NOMO-1 treated with dmso at 0.1 percent for 144 hours (cell line): ENCODE measurements at regions not wholly inside any gene's neighbourhood (a gene's known extent, or its start where the extent isn't known, plus 50 kb on each side); places are given as distances from the start of the nearest gene placed in this dataset.

Experiments
- DNase-seq: peaks from one replicate; lab custom pipeline; 2025; ENCODE audit not compliant: unreplicated experiment; lab: John Stamatoyannopoulos, UW

DNA sequence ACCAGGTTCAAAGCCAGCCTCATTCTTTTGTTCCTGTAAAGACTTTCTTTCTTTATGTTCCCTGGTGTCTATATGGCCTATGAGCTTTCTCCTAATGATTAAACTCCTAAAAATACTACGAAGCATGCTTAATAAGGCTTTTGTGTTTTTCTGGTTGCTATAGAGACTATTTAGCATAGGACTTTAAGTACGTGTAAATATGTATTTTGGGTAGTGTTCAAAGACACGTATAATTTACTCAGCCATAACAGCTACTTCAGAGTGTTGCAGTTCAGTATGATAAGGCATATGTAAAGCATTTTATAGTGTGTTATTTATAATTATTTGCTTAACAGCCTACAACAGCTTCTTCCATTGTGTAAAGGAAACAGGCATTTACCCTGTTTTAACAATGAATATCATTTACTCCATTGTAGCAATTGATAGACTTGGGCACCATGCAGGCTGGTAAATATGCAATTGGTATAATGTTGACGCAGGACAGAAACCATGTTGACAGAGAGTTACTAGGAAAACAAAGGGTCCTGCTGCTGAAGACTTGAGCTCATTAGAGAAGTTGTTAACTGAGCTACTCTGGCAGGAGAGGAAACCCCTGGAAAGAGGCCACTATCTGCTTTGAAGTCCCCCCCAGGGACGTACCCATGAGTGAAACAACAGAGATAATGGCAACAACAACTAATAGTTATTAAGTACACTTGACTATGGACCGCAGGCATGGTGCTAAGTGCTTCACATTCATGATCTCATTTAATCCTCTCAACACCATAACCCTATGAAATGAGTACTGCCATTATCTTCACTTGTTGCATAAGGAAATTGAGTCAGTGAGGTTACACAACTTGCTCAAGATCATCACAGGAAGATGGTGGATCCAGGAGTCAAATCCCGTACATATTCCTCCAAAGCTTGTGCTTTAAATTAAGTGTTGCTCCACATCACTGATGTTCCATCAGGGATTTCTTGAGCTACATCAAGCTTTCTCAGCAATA lies 342.2 kb upstream of the DYNLRB2 start:
- DNase-seq, result no peak

DNA sequence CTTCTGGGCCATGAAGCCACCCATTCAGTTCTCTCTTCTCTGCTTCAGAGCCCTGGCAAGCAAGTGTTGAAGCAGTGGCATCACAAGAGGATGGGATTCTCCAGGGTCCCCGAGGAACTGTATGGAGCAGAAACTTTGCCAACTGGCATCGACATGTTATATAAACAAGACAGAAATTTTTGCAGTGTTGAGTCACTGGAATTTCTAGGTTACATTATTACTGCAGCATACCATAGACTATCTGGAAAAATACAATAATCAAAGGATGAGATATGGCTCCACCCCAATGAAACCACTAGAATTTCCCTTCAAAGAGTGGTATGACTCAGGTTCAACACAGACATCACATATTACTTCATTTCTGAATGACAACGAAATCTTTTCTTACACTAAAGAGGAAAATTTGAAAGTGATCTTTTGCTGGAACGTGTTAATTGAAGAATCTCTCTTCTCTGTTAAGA lies 343.0 kb upstream of the DYNLRB2 start:
- DNase-seq, result no peak

DNA sequence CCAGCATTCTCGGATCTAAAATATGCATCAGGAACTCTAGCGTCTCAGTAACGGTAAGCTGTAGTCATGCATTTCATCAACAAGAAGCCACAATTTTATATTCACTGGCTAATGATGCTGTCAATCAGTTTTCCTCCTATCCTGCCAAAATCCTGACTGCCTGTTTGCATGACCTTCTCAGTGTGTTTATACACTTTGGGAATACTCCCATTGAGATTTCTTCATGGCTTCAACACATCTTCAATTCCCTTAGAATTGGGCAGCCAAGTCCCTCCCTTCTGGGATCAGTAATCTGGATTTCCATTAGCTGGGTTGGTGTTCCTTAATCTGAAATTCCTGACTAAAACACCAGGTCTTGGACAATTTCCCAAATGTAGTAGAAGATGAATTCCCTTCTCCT lies 348.9 kb upstream of the DYNLRB2 start:
- no peak for DNase-seq

DNA sequence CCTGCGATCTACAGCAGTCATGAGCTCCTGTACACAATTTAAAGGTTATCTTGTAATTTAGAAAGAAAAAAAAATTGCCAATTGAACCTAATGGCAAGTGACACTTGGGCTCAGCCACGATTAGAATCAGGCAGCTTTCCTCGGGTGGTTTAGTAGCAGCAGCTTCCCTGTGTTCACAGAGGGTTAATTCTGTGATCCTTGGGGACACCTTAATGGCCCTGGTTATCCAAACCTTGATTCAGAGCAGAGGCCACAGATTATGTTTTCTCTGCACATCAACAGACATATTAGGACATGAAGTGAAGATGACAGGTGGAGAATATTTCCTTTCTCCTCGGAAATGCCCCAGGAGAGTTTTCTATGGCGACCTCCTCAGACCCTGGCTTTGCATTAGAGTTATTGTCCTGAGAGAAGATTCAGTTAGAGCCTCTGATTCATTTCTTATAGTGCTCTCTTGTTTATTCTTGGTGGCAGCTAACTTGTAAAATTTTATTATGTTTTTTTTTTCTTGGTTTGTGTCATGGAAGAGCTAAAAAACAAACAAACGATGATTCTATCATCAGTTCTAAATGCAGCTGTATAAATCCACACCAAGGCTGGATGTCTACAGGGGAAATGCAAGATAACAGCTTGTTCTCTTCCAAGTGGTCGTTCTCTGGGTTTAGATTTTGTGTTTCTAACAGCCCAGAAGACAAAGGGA lies 351.2 kb upstream of the DYNLRB2 start:
- no peak for DNase-seq

DNA sequence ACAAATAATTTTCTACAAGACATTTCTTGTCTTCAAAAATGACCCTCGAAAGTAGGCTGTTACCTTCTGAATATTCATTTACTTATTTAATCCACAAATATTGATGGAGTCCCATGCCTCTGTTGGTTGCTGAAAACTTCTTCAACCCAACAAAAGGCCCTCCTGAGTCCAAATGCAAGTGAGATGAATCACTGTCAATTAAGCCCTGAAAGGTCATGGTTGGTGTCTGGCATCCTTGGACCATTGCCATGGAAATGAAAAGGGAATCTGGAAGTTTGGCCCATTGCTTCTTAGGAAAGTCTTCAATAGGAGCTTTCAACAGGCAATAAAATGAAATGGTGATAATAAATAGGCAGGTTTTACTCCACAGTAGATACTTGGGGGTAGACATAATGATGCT lies 364.7 kb upstream of the DYNLRB2 start:
- DNase-seq, result no peak

DNA sequence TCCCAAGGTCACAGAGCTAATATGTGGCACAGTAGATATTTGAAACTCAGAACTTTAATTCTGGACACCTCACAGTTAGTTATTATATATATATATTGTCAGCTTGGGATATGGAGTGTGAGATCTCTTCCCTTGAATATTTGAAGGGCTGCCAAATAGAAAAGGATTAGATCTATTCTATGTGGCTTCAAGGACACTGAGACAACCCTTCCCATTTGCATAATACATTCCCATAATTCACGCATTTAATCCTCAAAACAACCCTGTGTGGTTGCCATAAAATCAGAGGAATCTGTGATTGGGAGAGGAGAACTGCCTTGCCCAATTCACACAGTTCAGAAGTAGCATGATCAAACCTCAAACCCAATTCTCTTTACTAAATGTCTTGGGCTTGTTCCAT lies 365.8 kb upstream of the DYNLRB2 start:
- DNase-seq, result no peak

DNA sequence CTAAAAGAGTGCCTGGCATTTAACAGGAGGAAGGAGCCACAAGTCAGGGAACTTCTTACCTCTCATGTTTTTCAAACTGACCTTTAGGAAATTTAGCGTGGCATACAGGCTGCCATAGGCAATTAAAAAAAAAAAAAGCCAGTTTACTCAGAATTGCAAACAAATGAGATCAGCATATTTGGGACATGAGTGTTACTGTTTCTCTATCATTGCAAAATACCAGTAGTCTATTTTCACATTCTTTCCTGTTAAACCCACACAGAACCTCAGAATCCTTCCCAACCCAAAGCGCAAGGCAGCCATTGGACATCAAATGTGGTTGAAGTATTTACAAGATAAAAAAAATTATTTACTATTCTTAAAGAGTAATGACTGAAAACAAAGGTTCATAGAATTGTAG lies 366.4 kb upstream of the DYNLRB2 start:
- DNase-seq, result no peak

DNA sequence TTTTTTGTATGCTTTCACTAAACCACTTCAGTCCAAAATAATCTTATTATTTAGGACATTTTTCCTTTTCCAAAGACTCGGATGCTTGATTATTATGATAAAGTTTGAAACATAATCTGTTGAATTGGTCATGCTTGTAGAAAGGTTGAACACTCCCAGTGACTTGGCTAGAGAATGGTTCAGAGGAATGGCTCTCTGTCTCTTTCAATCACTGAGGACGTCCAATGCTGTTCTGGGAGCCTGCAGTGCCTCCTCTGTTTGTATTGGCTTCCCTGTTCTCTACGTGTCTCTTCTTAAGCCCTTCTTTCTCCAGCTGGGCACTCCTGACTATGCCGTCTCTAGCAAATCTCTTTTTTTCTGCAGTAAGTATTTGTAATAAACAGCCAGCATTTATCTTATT lies 369.0 kb upstream of the DYNLRB2 start:
- DNase-seq, result no peak

DNA sequence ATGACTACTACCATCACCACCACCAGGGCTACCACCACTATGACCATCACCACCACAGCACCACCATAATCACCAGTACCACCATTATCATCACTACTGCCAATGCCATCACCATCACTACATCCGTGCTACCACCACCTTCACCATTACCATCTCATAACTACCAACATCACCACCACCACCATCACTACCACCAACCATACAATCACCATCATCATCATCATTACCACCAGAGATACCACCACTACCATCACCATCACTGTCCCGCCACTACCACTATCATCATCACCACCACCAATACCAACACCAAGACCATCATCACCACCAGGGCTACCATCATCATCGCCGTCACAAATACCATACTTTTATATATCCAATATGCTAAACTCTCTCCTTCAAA lies 369.6 kb upstream of the DYNLRB2 start:
- no peak for DNase-seq

DNA sequence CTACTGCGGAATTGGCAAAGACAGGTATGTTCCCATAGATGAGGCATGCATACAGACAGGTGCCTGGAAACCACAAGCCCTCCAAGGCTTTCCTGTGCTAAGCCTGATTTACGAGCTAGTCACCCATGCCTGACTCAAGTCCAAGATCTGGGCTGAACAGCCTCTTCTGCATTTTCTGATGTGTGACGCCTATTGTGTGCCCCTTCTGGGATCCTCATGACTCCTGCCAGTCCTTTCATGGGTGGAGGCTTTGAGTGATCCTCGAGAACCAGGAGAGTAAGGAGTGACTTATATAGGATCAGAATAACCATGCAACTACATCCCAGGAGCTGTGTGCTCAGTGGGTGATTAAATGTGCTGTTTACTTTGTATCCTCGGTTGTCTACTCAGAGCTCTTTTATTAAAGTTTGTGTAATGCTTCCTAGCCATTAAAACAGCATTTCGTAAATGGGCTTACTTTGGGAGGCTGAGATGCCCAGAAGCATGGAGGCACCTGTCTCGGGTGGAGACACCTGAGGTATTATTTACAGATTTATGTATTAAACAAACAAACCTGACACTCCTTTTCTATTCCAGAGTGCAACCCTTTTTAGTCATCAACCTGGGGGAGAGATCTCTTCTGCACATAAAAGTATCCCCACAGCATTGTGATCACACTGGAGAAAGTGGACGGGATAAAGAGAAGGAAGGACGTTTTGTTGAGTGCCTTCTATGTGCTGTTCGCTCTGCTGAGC lies 373.0 kb upstream of the DYNLRB2 start:
- DNase-seq, result no peak

DNA sequence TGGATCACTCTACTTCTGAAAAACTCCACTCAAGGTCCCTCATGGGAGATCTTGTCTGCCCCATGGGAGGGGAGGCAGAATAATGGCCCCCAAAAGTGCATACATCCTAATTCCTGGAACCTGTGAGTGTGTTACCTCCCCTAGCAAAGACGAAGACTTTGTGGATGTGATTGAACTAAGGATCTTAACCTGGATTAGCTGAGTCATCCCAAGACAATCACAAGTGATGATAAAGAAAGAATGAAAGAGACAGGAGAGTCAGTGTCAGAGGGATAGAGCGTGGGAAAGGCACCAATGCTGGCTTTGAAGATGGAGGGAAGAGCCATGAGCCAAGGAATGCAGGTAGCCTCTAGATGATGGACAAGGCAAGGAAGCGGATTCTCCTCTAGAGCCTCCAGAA lies 374.7 kb upstream of the DYNLRB2 start:
- DNase-seq, result no peak

DNA sequence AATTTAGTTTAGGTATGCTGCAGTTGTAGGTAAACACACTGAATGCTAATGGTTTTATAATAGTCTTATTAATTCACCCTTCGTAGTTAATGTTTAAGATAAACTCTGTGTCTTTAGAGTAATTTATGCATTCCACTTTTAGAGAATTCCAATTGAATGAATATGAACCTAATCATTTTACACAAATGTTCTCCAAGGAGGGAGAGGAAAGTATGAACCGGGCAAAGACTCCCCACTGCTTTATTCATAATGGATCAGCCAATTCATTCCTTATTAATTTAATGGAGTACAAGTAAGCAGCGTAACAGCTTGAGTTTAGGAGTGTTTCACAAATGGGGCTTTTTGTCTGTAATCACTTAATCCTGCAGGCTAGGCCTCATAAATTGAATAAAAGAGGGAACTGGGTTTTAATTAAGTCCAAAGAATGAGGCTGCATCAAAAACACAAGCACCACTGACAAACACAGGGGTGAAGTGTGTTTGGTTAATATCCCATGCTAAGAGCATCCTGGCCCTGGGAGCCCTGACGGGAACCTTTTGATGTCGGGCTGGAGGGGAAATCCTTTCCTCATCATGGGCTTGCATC lies 375.7 kb upstream of the DYNLRB2 start:
- no peak for DNase-seq

DNA sequence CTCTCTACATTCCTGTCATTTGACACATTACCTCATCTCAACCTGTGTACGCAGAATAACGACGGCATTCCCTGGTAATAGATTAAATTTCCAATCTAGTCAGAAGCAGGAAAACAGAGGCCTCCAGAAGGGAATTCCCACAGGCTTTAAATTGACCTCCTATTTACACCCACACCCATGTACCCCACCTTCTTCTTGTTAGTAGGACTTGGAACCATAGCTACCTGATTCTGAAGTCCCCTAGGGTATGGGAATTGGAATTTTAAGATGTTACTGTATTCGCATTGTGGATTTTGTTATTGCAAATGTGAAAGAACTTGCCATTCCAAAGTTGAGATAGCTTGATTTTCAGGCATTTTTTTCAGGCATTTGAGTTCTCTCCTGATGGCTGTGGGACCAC lies 377.5 kb upstream of the DYNLRB2 start:
- DNase-seq, result no peak

DNA sequence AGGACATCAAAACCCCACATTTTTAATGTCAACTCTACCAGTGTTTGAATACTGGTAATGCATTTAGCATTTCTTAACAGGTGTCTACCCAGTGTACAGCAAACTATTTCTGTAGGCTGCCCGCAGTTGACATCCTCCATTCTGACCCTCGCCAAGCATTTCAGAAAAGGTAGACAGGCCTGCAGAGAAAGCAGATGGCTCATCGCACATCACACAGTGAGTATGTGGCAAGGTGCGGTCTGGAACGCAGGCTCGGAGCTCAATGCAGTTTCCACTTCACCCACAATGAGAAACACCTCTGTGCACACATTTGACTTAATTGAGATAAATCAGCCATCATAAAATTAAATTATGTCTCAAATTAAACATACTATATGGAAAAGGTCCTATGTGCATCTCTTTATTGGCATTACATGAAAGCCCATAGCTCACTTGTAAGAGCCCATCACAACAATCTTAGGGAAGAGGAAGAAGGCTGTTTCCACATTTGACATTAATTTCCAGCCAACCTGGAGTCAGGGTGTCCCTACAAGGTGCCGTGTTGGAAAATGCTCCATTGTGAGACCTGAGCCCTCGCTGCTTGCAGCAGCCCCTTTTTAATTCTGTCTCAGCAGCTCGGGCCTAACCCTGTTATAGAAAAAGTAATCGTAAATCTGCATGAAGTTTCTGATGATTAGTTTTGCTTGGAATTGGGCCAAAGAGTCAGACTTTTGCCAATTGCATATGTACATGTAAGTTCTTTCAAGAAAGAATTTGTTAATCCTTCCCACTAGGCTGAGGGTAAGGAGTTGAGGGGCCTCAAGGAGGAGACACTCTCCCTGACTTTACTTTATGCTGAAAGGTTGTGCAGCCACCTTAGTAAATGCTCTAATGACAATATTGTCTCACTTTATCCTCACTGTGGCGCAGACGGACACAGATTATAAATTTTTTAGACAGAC lies 378.7 kb upstream of the DYNLRB2 start:
- DNase-seq, result no peak

DNA sequence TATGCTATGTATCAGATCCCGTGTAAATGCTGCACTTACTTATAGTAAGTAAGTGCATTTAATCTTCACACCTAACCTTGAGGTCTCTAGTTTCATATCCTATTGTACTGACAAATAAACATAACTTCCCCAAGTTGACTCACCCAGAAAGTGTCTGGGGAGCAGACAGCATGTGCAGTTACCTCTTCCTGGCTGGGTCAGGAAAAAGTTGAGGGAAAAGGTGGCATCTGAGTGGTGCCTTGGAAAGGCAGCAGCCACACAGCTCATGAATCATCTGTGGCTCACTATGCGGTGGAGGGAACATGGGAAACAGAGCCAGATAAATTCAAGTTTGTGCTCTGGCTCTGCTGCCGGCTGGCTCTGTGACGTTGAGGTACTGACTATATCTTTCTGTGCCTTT lies 382.0 kb upstream of the DYNLRB2 start:
- DNase-seq, result no peak

DNA sequence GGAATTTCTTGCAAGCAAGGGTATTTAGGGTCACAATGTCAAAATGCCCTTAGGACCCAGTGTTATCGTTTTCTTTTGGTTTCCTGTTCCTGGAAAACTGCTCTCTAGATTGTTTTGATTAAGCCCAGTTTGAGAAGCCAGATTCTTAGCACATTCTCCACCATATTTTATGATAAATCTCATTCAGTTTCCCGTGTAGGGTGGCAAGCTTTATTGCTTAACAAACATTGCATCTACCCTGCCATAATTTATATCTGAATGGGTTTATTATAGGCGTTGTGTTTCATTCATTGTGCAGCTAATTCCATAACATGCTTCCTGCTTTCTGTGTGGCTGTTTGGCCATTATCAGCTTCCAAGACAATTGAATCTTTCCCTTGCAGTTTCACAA lies 389.1 kb upstream of the DYNLRB2 start:
- DNase-seq, result no peak

DNA sequence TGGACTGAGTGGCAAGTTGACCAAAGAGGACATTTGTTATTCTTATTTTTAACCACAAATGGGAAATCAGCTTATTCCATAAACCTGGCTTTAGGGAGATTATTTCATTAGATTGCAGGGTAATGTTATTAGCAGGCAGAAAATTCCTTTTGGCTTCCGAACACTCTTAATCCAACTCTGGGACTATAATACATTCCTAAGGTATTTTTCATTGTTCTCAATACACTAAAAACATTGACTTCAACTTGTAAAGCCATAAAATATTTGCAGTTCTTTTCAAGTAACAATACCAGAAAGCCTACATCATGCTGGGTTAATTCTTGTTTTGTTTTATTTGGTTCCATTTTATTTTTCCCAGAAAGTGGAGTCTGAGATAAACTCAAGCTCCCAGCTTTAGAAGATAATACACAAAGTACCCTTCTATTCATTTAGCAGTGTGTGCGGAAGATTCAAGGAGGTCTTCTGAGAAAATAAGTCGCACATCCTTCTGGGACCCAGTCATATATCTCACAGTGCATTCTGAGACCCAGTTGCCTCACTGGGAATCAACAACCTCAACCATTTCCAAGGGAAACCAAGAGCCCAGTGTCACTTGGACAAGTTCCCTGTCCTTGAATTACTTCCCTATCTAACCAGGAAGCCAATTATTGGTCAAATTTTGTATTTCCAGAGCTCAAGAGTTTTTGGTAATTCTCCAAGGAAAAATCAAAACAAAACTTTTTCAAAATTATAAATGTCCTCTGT lies 389.6 kb upstream of the DYNLRB2 start:
- DNase-seq, result no peak

DNA sequence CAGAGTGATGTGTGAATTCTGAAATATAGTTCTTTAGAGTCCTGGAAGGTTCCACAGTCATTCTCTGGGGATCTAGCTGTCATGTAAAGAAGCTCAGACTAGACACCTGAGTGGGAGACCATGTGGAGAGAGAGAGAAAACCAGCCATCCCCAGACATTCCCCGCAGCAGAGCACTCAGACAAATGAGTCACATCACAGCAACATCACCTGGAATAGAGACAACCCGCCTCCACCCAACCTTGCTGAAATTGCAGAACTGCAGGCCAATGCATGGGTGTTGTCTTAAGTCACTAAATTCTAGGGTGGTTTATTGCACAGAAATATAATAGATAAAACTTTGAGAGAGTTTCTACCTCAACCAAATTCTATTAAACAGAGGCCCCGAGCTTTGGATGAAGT lies 392.0 kb upstream of the DYNLRB2 start:
- DNase-seq, result no peak

DNA sequence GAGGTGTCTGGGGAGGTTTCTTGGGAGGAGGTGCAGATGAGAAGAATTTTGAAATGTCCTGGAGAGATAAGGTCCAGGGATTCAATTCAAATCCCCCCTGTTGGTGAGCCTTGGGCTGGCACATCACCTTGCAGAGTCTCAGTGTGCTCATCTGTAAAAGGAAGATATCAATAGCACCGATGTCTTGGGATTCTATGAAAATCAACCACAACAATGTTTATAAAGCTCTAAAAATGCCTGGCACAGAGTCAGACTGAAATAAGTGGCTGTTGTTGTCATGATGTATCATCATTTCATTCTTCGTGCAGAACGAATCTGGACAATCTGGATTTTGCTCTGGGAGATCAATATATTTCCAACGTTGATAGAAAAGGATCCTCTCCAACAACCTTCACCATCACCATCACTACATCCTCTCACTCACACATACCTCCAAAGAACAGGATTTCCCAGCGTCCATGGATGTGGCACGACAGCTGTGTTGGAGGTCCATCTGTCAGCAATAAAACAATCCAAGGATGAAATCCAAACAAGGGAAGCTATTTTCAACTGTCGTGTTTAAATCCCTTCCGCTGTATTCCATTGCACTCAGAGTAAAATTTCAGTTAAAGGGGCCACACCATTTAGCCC lies 393.7 kb upstream of the DYNLRB2 start:
- DNase-seq, result no peak
